ENCODE measurements at regions not wholly inside any gene's neighbourhood (a gene's known extent, or its start where the extent isn't known, plus 50 kb on each side); places are given as distances from the start of the nearest gene placed in this dataset.
"Not testable (repeated sequence)": the region's sequence is repeated elsewhere in the genome, so short reads cannot be mapped to it uniquely, and the experiment has no call there.

DNA sequence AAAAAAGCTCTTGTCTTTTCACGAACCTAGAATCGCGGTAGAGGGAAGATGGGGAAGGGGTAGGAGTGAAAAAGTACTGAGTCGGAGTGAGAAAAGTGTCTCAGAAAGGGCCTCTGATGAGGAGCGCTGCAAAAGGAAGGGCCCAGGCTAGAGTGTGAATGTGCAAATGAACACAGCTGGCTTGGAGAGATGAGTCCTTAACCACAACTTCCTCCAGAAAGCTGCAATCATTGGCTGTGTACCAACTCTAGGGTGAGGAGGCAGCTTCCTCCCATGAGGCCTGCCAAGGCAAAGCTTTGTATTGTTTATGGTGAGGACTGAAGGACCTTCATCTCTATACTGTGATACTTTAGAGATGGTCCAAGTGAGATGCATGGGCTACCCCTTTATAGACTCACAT is 566.9 kb upstream of the ANO5 start:
- DNase-seq = no peak

DNA sequence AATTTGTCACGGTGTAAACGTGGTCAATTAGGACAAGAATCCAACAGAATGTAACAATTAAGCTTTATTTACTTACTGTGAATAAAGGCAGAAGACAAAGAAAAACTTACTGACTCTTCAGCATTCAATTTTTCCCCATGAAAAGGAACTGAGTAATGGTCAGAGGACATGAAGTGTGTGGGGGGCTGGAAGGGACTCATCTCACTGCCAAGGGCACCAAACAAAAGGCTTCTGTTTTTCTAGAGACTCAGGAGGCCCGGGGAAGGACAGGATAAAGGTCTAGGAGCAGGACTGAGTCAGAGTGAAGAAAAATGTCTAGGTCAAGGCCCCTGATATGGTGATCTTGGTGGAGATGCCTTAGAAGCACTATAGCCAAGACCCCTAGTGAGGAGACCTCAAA is 564.2 kb upstream of the ANO5 start:
- no peak for DNase-seq

DNA sequence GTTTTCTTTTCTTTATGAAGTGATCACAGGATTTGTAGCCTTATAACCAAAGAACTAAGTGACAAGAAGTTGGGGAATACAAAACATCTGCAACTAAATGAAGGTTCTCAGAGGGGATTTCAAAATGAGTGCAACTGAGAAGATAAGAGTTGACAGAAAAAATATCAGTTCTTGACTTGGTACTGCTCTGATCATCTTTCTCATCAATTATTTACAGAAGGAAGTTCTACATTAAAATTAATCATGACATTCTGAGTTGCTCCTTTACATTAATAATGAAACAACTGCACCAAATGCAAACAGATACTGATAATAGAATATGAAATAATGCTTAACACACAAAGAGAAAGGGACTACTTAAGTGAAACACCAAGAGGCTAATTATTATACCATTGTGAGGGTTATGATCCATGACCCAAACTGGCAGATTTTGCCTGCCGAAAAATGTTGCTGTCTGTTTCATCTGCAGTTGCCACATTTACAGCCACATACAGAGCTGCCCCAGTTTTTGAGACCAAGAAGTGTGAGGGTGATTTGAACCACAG is 561.9 kb upstream of the ANO5 start:
- no peak for DNase-seq

DNA sequence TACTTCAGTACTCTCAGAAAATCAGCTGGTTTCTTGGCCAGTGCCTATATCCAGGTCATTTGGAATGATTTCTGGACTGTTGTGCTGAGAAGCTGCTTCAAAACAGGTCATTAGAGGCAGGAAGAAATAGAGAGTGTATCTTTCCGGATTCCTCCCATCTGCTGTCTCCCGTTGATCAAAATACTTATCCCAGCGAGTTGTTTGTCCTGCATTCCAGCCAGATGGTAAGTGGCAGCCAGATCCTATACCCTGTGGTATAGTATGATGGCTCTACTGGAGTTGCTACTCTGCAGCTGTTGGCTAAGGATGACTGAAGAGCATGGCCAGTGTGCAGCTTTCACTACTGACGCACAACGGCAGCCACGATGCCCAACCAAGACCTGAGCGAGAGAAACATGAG is 560.9 kb upstream of the ANO5 start:
- peak; percentile 63 for DNase-seq

DNA sequence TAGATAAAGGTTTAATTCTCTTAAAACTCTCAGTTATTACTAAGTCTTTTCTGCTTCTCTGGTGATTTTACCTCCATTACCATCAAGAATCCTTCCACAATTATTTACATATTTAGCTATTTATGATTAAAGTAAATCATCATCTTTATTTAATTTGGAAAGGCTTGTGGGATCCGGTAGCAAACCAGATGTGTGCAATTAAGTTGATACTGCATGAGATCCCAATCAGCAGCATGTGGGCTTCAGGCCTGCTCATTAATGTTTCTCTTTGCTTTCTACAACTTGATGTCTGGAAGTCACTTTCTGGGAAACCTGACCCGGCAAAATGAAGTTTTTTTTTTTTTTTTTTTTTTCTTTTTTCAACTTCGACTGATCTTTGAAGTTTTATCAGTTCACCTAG is 558.4 kb upstream of the ANO5 start:
- DNase-seq = peak; percentile 40

DNA sequence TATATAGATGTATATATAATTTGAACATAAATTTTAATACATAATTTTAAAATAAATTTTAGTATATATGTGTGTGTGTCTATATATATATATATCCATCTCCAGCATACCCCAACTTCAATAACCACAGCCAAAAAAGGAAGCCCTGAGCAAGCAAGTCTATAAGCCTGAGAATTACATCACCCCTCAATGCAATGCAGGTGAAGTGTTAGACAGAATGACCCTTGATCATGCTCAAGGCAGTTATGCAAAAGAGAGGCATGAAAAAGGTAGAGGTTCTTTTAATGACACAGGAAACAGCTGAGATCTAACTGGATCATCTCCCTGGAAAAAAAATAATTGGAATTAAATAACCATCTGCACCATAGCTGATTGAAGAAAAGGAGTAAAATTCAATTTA is 557.9 kb upstream of the ANO5 start:
- no peak for DNase-seq

DNA sequence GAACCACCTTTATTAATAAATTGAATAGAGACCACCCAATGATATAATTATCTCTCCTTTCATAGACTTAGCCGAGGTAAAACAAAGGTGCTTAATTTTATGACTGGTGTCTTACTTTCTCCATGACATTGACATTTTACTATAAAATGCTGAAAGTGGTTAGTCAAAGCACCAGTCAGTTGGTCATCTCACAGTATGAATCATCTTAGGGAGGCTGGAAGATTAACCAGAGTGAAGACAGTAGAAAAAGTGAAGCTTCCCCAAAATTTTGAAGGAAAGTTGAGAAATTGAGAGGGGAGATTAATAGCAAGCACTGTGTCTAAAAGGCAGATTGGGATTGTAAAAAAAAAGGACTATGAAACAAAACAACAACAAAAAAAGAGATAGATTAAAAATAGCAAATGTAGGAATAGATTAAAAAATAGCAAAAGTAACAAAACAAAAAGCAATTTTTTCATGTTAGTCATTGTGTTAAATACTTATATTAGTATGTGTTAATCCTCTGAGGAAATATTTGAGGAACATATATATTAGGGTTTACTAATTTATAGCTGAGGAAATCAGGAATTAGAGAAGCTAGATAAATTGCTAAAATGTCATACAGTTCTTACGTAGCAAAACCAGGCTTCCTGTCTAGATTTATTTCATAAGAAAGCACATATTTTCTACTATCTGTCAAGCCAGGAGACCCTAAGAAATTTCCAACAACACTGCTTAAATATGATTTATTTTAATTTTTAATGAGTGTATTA is 557.3 kb upstream of the ANO5 start:
- no peak for DNase-seq

DNA sequence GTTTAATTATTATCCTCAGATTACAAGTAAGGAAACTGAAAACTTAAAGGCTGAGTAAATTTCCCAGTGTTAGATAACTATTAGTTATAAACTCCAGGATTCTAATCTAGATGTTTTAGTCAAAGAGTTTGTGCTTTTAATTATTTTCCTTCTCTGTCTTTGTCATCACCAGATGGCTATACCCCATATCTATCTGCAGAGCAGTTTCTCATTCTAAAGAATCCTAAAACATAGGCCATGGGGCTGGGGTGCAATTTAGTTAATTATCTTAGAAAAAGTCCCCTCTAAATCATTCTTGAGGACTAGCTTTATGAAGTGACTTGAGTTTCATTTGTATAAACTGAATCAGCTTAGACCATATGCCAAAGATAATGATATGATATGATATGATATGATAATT is 556.3 kb upstream of the ANO5 start:
- DNase-seq = no peak

DNA sequence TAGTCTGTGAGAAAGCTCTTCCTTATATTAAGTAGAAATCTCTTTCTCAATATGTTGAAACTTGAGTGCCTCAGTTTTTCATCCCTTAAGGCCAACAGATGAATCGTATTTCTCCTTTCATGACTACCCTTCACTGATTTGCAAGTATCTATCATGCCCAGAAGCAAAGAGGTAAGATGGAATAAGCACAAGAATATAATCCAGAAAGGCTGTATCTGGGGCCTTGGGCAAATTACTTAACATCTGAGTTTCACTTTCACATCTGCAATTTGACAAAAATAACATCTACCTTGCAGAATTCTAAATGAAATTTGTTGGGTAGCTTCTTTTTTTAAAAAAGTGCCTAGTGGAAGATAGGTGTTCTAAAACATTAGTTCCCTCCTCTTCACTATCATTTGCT is 552.4 kb upstream of the ANO5 start:
- DNase-seq = no peak

DNA sequence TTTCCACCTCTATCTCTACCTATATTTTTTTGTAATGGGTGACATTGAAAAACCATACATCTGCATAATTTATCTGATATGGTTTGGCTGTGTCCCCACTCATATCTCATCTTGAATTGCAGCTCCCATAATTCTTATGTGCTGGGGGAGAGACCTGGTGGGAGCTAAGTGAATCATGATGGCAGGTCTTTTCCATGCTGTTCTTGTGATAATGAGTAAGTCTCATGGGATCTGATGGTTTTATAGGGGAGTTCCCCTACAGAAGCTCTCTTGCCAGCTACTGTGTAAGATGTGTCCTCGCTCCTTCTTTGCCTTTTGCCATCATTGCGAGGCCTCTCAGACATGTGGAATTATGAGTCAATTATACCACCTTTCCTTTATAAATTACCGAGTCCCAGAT is 551.0 kb upstream of the ANO5 start:
- DNase-seq = no peak

DNA sequence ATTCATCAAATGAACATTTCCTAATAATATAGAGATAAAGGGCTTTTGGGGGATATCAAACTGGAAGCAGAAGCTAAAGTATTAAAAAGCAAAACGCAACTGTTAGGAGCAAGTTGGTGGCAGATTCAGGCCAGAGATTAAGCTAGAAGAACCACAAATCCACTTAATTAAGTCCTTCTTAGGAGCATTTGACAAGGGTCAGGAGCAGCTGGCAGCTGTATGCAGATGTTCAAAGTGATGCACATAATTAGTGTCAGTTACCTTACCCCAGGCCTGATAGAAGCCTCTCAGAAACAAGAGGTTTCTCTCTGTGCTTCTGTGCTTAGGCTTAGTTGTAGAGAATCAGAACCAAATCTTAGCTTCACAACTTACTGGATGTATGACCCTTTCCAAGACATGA is 546.5 kb upstream of the ANO5 start:
- DNase-seq = no peak

DNA sequence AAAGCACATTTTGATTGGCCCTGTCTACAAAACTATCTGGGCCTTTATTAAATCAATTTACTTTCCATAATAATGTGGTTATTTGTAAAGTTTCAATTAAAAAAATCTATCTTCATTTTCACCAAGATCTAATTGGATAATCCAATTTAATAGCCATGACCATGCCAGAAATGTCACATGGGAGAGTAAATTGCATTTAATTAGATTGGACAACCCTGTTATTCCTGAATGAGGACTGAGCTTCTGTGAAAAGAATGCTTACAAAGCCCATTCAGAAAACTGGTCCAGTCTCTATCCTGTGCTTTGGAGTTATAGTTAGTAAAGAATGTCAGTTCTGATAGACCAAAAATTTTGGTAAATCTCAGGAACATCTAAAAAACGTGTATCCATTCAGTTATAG is 541.9 kb upstream of the ANO5 start:
- DNase-seq = no peak

DNA sequence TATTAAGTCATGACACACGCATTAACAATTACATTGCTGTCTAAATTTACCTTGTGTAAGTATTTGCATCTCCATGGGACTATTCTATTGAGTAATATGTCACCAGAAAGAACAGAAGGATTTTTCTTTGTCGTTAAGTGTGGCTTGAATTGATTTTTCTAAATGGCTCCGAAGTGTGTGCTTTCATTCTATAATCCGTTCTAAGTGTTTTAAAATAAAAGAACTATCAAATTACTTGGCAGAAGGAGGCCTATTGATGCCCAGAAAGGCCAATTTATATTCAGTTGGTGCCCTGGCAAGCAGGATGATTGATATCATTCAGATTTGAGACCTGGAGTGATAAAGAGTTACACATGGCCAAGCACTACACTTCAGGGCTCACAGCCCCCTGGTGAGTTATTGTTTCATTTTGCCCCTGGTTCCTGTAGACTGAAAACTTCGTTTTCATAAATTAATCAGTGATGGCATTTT is 538.9 kb upstream of the ANO5 start:
- DNase-seq = no peak

DNA sequence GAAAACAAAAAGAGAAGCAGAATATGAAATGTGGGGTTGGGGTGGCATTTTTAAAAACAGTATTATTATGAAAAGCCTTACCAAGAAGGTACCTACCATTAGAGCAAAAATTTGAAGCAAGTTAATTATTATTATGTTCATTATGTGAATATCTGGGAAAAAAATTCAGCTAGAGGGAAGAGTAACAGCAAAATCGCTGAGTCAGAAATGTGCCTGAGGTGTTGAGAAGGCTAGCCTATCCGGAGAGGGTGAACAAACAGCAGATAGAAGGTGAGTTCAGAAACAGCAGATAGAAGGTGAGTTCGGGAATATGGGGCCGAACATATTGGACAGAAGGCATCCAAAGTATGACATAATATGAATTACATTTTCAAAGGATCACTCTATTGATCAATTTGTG is 536.8 kb upstream of the ANO5 start:
- DNase-seq = no peak

DNA sequence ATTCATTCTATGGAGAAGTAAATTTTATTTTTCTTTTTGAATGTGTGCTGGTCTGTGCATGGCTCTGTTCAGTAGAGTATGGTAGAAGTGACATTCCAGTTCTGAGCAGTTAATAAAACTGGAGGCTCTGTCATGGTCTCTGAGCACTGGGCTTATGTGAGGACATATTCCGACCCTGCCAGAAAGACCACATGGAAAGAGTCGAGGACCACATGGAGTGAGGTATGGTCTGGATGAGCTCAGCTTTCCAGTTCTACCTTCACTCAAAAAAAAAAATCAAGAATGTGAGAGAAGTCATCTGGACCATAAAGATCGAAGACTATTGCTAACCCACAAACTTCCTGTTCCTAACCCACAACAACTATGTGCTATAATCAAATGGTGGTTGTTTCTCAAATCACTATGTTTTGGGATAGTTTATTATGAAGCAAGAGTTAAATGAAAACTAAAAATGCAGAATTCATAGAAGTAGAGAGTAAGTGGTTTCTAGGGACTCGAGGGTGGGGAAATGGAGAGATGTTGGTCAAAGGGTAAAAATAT is 534.2 kb upstream of the ANO5 start:
- no peak for DNase-seq

DNA sequence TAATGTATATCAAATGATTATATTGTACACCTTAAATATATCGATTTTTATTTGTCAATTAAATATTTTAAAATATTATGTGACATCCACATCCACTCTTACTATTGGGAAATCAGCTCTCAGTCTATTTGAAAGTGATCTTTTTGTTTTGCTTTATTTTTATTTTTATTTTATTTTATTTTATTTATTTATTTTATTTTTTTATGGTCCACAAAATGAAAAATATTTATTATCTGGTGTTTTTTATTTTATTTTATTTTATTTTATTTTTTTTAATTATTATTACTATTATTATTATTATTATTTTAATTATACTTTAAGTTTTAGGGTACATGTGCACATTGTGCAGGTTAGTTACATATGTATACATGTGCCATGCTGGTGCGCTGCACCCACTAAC is 533.5 kb upstream of the ANO5 start:
- DNase-seq = not testable (repeated sequence)

DNA sequence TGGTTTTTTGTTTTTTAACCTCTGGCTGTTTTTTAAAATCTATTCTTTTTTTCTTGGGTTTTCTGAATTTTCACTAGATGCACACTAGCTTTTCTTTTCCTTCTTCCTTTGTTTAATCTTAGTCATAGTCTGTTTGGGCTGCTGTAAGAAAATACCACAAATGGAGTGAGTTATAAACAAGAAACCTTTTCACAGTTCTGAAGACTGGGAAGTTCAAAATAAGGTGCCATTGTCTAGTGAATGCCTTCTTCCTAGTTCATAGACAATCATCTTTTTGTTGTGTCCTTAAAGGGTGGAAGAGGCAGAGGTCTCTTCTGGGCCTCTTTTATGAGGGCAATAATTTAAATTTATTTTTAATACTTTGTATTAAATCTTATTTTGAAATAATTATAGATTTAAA is 532.9 kb upstream of the ANO5 start:
- no peak for DNase-seq

DNA sequence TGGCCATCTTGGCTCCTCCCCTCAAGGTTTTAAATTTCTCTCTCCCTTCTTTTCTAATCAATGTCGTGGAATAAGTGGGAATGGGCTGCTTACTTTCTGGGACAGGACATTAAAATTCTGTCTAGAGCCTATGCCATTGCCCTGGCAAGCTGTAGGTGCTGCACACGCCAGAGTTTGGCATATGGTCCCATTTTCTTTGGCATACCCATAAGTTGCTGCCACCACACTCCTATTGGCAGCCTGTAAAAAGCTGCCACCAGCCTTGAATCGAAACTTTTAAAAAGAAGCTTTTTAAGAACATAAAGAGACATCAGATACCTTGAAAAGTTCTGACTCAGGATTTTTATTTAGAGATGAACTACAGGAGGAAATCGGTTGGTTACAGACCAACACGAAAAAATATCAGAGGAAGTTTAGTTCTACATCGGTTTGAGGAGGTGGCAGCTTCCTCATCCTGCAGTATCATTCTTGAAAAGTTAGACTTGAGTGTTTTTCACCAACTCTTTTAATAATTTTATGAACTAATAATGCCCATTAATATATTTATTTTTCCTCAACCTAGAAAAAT is 517.8 kb upstream of the ANO5 start:
- no peak for DNase-seq

DNA sequence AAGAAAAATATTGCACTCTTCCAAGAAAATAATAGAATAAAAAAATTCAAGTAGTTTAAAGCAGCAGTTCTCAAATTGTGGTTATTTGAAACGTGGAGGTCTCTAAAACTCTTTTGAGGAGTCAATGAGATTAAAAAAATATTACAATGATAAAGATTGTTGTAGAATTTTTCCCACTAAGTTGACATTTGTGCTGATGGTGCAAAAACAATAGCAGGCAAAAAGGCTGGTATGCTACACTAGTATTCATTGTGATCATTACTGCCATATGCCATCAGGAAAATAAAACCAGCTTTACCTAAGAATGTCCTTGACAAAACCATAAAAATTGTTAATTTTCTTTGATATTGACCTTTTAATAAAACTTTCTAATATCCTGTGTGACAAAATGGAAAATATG is 505.2 kb upstream of the ANO5 start:
- DNase-seq = no peak

DNA sequence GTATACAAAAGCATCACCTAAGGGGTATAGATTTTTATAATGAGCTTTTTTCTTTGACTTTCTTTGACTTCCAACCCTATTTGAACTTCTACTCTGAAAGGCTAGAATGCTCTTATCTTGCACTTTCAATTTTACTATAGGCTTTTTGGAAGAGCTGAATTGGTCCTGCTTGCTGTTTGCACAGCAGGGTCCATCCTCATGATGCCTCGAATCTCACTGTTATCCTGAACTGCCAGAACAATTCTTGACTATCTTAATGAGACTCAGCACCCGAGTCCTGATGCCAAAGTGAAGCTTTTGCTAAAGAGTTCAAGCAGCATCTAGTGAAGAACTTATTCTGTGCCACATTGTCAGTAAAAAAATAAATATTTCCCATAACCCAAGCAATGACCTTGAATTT is 488.3 kb upstream of the ANO5 start:
- no peak for DNase-seq

DNA sequence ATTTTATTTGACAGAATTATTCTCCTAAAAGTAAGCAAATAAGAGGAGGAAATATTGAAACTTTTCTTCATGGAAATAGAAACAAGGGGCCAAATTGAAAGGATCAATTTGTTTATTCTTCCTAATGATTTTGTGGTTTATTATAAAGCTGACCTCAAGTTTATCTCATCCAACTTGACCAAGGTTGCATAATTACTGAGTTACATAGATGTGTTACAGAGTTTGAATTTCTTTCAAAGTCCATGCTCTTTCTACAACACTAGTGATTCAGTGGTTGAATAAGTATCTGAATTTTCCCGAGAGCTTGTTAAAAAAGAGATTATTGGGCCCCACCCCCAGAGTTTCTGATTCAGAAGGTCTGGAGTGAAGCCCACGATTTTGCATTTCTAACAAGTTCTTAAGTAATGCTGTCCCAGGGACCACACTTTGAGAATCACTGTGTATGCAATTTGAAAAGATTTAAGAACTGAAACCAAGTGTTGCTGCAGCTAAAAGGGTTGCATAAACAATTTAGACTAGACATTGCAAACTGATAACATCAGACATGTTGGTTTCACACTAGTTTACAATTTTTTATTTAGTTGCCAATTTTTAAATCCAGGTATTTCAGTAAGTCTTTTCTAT is 485.7 kb upstream of the ANO5 start:
- no peak for DNase-seq

DNA sequence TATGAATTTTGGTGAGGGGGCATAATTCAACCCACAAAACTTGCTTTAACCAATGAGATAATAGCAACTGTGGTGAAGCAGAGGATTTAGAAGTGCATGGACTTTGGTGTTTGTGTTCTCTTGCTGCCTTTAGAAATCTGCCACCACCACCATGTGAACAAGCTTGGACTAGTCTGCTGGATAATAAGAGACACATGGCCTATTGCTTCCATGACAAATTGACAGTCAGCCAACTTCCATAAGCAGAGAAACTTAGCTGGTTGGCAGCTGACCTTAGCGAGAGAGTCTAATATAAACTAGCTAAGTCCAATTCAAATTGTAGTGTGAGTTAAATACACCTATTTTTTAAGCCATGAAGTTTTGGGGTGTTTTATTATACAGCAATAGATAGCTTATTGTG is 482.1 kb upstream of the ANO5 start:
- peak; percentile 76 for DNase-seq

DNA sequence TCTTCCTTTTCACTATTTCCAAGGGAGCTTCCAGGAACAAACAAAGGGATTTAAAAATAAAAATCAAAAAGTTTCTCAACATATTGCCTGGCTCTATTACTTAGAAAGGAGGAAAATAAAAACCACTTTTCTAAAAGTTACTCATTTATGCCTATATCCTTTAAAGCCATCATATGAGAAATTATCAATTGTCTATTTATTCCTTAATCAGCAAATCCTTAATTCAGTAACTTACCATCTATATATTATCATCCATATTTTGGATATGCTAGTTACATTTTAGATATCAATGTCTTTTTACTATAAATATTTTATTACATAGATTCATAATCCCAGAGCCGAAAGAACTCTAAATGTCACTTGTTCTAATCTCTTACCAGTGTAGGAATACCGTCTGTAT is 481.5 kb upstream of the ANO5 start:
- no peak for DNase-seq

DNA sequence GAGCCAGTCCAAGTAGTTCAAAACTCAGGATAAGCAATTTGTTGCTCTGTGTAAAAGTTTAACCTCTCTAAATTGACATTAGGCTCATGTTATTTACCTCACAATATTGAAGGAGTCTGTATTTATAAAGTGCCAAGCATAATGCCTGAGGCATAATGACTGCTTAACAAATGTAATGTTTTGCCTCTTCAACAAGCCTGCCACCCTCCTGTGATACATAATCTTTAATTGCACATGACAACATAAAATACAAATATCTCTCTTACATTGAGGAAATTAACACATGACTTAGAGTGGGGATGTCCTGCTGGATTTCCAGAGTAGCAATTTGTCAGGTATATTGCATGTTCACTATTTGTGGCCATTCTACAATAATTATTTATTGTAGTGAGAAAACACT is 469.2 kb upstream of the ANO5 start:
- no peak for DNase-seq

Data from DMS 273 treated with DMSO at 0.1 percent for 48 hours (cell line).